ENCODE measurements at regions not wholly inside any gene's neighbourhood (a gene's known extent, or its start where the extent isn't known, plus 50 kb on each side); places are given as distances from the start of the nearest gene placed in this dataset.

DNA sequence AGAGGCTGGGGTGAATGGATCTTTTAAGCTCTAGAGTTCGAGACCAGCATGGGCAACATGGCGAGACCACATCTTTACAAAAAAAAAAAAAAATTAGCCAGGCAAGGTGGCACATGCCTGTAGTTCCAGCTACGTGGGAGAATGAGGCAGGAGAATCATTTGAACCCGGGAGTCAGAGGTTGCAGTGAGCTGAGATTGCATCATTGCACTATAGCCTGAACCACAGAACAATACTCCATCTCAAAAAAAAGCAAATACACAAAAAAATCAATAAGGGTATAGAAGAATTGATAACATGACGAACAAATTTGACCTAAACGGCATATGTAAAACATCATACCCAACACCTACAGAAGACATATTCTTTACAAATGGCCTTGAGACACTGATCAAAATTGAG lies 668.4 kb downstream of the MECOM start:
- Histone ChIP-seq H3K27me3 (ENCODE audit: control insufficient read depth, insufficient read depth, low read length, poor library complexity, severe bottlenecking) (no peaks in the 10 kb centered on the region), H3K9me3 (ENCODE audit: control insufficient read depth, low read length) (no peaks in the 10 kb centered on the region), H3K4me1 (ENCODE audit: control insufficient read depth, insufficient read depth, low read length) (no peaks in the 10 kb centered on the region), H3K36me3 (ENCODE audit: control insufficient read depth, insufficient read depth, low read length) (no peaks in the 10 kb centered on the region), H3K4me3 (ENCODE audit: low read length) (no peak overlapping the region), H3K27ac (ENCODE audit: low read depth, low read length) (no peak overlapping the region), H3K9ac (ENCODE audit: extremely low read depth, low read length, poor library complexity, severe bottlenecking) (no peak overlapping the region)
- DNase-seq: no peak
- H3K27ac Mint-ChIP-seq: no peak overlapping the region
- no peaks in the 10 kb centered on the region for H3K9me3 Mint-ChIP-seq
- TF ChIP-seq CTCF (conservative IDR thresholded peaks at IDR 0.05): no peak
- 80 to 86% methylated on average over 2 to 6 of the region's 6 CpGs for WGBS, 2 experiments (ENCODE audit: insufficient coverage in 1 of 2, insufficient read length in 1 of 2)
- no peak overlapping the region for H3K4me3 Mint-ChIP-seq
- no peaks in the 10 kb centered on the region for H3K27me3 Mint-ChIP-seq (ENCODE audit: insufficient read depth)
- H3K36me3 Mint-ChIP-seq (ENCODE audit: low read depth): no peaks in the 10 kb centered on the region
- no peaks in the 10 kb centered on the region for H3K4me1 Mint-ChIP-seq

DNA sequence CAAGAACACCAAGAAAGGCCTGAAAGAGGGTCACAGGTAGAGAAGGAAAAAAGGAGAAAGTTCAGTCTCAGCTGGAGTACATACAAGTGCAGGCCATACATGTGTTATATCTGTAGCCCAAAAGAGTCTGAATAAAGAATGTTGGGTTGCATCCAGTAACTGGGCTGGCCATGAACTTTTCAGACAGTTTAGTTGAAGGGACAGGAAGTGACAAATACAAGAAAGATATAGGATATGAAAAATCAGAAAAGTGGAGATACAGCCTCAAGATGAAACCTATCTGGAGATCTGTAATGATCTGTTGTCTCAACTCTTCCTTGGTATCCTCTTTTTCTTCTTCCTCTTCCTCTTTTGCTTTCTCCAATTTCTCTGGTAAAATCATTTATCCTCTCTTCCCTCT lies 671.7 kb downstream of the MECOM start:
- H3K9me3 ChIP-seq (ENCODE audit: control insufficient read depth, low read length): no peaks in the 10 kb centered on the region
- Mint-ChIP-seq H3K9me3 (no peaks in the 10 kb centered on the region), H3K4me1 (no peaks in the 10 kb centered on the region), H3K4me3 (no peak overlapping the region), H3K27me3 (ENCODE audit: insufficient read depth) (no peaks in the 10 kb centered on the region), H3K27ac (no peak overlapping the region), H3K36me3 (ENCODE audit: low read depth) (no peaks in the 10 kb centered on the region)
- H3K27me3 ChIP-seq (ENCODE audit: control insufficient read depth, insufficient read depth, low read length, poor library complexity, severe bottlenecking): no peaks in the 10 kb centered on the region
- TF ChIP-seq CTCF (conservative IDR thresholded peaks at IDR 0.05): no peak
- H3K36me3 ChIP-seq (ENCODE audit: control insufficient read depth, insufficient read depth, low read length): no peaks in the 10 kb centered on the region
- no peak overlapping the region for H3K9ac ChIP-seq (ENCODE audit: extremely low read depth, low read length, poor library complexity, severe bottlenecking)
- H3K27ac ChIP-seq (ENCODE audit: low read depth, low read length): no peak overlapping the region
- DNase-seq: no peak
- H3K4me3 ChIP-seq (ENCODE audit: low read length): no peak overlapping the region
- no peaks in the 10 kb centered on the region for H3K4me1 ChIP-seq (ENCODE audit: control insufficient read depth, insufficient read depth, low read length)

DNA sequence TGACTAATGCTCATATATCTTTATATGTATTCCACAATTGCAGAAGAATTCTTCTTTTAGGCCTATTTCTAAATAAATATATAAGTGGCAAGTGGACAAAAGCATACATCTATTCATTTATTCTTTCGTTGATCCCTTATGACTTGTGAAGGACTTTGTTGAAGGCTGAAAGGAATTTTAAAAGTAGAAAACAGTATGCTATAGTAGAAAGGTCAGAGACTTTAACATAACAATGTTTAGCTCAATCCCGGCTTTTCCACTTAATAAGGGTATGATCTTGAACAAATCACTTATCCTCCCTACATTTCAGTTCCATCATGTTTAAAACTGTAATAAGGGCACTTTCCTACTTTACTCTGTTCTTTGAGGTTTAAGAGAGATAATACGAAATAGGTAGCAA lies 672.9 kb downstream of the MECOM start:
- Mint-ChIP-seq H3K36me3 (ENCODE audit: low read depth) (no peaks in the 10 kb centered on the region), H3K4me1 (no peaks in the 10 kb centered on the region), H3K27me3 (ENCODE audit: insufficient read depth) (no peaks in the 10 kb centered on the region), H3K9me3 (no peaks in the 10 kb centered on the region), H3K4me3 (no peak overlapping the region), H3K27ac (no peak overlapping the region)
- Histone ChIP-seq H3K9me3 (ENCODE audit: control insufficient read depth, low read length) (no peaks in the 10 kb centered on the region), H3K4me1 (ENCODE audit: control insufficient read depth, insufficient read depth, low read length) (no peaks in the 10 kb centered on the region), H3K9ac (ENCODE audit: extremely low read depth, low read length, poor library complexity, severe bottlenecking) (no peak overlapping the region), H3K27me3 (ENCODE audit: control insufficient read depth, insufficient read depth, low read length, poor library complexity, severe bottlenecking) (no peaks in the 10 kb centered on the region), H3K27ac (ENCODE audit: low read depth, low read length) (no peak overlapping the region), H3K4me3 (ENCODE audit: low read length) (no peak overlapping the region), H3K36me3 (ENCODE audit: control insufficient read depth, insufficient read depth, low read length) (no peaks in the 10 kb centered on the region)
- DNase-seq: no peak
- TF ChIP-seq CTCF (conservative IDR thresholded peaks at IDR 0.05): no peak
- 80% methylated on average over 2 of the region's 3 CpGs; no CpG with 5 or more reads in 1 of the 2 experiments for WGBS, 2 experiments (ENCODE audit: insufficient coverage in 1 of 2, insufficient read length in 1 of 2)

Data from endodermal cell (in vitro differentiated cells).